Activated T-cell treated with anti-CD3 and anti-CD28 coated beads for 1 hour (primary cell): ENCODE measurements at regions not wholly inside any gene's neighbourhood (a gene's known extent, or its start where the extent isn't known, plus 50 kb on each side); places are given as distances from the start of the nearest gene placed in this dataset.

Source experiments
- DNase-seq: peaks from one replicate; pipeline ENCODE4 v3.0.0-alpha.2; 2020; ENCODE audit warnings: low read depth

DNA sequence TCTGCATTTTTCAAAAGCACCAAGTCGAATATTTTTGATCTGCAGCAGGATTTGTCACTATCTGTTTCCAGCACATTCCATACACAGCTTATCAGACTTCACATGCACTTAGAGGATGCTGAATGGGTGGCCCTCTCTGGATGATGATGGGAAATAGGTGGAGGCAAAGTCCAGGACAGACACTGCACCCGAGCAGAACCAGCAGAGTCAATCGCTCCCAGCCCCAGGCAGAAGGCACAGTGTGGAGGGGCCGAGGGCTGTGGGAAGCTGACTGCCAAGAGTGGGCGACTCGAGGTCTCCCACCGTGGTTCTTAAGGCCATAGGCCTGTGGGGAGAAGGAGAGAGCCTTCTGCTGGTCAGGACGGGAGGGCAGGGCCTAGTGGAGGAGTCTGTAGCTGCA lies 490.2 kb upstream of the MGMT start:
- DNase-seq, result no peak

DNA sequence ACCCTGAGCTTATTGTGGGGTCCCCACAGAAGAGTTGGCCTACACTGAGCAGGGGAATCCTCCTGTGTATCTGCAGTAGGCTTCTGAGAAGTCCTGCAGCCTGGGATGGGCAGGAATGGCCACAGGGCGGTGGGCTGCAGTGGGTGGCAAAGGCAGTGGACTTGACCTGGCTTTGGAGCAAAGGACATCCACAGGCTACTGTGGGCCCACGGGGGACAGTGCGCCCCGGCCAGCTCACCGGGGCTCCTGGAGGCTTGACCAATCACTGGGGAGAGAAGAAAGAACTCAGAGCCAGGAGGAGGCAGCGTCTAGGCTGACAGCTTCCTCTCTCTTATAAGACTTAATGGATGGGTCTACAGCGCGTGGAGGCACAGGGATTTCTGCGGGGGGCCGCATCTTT lies 488.8 kb upstream of the MGMT start:
- no peak for DNase-seq

DNA sequence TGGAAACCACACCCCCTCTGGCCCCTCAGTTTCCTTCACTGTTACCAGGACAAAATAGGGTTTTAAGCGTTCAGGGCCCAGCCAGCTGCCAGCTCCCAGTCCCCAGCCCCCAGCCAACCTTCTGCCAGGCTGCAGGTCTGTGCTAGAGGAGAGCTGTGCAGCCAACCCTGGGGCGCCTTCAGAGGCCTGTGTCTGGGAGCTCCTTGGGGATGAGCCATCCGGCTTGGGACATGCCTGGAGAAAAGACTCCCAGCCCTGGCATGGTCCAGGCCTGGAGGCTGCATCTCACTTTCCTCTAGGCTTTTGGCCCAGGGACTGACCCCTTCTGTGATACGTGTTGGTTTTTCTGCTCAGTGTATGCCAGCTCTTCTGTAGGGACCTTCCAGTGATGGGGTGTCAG lies 487.6 kb upstream of the MGMT start:
- DNase-seq, result no peak

DNA sequence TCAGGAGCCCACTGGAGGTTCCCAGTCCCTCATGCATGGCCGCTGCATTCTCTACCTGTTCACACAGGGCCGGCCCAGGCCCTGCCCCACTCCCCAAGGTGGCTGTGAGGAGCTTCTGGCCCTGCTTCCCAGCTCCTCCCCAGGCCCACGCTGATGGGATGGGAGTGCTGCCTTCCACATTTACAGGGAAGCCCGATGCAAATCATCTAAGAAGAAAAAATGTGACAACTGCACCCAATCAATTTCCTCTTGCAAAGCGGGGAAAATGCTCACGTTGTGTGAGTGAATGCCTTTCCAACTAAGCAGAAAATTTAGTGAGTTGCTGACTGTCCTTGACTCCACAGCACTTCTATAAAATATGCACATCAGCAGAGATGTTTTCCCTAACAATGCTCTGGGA lies 485.8 kb upstream of the MGMT start:
- DNase-seq, result no peak

DNA sequence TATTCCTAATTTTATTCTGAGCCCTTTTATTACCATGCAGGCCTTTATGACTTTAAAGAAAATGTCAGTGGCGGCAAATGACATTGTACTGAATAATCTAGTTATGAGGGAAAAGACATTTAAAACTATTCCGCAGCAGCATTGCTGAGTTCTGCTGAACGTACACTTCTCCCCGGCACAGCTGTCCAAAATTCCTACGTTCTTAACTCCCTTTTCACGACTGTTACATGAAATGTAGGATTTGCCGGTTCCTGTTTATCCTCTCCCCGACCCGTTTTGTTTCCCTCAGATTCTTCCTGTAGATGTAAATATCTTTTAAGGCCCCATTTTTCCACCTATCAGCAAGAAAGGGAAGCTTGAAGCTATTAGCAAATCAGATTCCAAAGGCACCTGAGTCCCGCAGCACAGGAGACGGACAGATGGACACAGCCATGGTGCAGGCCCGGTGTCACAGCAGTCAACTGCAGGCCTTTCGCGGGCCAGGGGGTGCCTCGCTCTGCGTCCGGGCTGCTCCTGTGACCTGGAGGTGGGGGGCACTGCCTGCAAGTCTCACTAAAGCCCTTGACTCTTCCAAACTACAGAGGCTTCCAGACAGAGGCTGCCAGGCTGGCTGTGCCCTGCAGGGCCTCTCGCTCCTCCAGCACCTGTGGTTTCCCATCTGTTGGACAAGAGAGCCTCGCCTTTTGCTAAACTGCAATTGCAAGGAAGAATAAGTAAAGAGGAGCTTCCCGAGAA lies 485.0 kb upstream of the MGMT start:
- DNase-seq, result no peak

DNA sequence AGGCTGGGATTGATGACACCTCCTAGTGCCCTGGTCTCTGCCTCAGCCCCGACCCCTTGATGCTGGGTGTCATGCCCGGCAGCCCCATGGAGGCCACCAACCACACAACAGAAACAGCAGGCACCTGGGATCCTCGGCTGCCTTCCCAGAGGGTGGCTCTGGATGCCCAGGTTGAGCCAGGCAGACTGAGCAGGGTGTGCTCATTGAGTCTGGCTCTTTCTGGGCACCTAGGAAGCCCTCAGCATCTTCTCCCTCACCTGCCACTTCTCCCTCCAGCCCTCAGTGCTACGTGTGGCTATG lies 484.5 kb upstream of the MGMT start:
- DNase-seq, result no peak

DNA sequence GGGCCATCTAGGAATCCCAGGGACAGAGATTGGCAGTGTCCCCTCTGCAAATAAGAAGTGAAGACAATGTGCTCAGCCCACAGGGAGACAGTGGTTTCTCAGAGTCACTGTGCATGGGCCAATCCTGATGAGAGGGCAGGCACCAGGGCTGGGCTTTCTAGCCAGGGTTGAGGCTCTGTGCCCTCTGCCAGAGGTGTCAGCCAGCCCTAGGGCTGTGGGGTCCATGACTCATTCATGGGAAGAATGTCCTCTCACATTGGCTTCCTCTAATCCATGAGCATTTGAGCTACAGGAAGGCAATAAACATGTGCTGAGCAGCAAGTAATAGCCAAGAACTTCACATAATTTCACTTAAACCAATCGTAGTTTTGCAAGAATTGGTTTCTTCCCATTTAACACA lies 482.0 kb upstream of the MGMT start:
- DNase-seq, result no peak

DNA sequence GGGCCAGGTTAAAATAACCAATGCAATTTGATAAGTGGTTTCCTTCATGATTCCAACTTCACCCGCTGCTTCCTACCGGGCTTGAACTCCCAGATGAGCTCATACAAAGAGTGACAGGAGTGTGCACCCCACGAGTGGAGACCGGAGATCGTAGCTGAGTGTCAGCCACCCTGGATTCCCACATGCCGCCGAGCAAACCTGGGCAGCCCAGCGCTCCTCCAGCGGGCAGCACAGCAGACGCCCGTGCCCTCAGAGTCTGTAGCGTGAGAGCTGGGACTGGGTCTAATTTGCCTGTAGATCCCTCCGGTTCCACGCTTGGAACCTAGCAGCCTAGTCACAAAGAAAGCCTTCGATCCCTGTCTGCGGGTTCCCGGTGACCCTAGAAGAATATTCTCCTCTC lies 476.1 kb upstream of the MGMT start:
- DNase-seq, result no peak

DNA sequence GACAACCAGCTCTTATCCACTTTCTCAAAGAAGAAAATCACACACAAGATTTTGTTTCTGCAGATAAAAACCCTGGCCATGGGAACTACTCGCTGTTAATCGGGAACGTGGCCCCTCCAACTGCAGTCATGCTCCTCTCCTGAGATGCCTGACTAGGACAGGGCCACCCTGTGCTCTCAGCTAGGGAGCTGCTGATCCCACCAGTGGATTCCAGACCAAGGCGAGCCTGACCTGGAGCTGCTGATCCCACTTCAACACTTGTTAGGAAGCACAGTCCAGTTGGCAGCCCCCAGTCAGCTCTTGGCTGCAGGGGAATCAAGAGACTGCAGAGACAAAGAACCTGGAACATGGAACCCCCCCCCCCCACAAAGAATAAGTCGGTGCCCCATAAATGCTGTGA lies 474.3 kb upstream of the MGMT start:
- no peak for DNase-seq

DNA sequence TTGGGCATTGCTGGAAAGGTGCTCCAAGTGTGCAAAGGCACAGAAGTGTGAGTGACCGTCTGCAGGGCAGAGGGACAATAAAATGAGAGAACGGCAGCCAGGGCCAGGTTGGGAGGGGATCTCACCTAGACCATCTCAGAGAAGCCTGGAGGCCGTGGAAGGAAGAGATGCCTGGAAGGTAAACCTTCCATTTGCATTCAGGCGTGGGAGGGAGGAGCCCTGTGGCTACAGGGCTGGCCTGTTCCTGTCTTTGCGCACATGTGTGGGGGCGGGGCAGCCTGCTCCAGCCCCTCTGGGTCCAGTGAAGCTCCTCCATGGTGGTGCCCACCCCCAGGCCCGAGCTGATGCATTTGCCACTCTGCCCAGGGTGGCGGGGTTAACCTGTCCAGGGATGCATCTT lies 473.6 kb upstream of the MGMT start:
- DNase-seq, result no peak

DNA sequence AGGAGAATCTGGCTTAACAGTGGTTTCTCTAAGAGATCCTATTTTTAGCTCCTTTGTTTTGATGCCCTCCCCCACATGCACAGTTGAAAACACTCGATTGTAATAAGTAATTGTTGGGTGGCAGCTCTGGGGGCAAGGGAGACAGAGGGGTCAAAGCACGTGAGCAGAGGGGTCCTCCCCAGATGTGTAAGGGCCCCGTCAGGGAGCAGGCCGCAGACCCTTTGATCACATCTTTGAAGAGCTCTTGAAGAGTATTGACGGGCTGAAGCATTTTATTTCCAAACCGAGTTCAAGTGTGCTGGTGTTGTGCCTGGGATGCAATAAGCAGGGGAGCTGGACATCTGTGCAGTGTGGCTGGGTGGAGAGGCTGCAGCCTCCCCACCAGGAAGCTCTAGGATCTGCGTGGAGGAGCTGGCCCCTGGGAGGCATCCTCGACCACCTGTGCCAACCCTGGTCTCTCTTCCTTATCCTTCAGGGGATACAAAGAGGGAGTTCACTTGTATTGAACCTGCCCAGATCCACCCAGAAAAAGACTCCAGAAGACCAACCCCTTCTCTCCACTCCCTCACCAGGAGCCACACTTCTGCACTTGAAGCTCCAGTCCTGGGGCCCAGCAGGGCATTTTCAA lies 473.0 kb upstream of the MGMT start:
- DNase-seq, result no peak

DNA sequence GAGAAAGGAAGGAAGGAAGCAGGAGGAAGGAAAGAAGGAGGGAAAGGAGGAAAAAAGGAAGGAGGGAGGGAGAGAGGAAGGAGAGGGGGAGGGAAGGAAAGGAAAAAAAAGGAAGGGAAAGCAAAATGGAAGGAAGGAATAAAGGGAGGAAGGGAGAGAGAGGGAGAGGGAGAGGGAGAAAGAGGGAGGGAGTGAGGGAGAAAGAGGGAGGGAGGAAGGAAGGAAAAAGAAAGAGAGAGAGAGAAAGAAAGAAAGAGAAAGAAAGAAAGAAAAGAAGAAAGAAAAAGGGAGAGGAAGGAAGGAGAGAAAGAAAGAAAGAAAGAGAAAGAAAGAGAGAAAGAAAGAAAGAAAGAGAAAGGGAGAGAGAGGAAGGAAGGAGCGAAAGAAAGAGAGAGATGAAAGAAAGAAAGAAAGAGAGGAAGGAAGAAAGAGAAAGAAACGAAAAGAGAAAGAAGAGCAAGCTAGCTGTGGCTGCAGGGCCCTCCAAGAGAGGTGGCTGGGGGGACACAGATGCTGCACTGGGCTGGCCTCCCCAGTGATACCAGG lies 472.4 kb upstream of the MGMT start:
- no peak for DNase-seq

DNA sequence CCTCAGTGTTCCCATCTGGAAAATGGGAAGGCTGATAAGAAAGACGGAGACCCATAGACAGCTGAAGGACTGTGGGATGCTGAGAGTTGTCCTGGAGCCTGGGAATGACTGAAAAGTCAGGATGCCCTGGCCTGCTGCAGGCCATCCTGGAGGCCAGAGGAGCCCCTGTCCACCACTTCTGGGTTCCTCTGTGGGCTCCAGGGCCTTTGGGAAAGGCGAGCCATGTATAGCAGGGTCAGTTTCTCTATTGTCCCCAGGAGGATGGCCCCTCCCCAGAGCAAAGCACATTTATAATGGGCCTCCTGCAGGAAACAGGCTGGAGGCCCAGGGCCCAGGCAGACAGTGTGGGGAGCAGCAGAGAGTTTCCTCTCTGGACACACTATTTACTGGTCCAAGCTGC lies 471.4 kb upstream of the MGMT start:
- DNase-seq, result no peak

DNA sequence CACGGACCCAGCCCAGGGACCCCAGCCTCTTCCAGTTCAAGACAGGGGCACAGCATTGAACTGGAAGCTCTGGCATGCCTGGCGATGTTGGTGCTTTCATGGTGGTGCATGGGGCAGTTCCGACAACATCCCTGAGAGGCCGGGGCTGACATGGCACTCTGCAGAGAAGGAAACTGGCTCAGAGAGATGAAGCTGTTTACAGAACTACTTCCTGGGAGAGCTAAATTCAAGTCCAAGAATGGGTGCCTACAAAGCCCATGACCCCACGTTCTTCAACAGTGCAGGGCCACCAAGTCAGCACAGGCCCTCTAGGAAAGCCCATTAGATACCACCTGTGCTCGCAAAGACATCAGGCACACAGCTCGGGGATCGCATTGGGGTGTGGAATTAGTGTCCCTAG lies 470.9 kb upstream of the MGMT start:
- no peak for DNase-seq

DNA sequence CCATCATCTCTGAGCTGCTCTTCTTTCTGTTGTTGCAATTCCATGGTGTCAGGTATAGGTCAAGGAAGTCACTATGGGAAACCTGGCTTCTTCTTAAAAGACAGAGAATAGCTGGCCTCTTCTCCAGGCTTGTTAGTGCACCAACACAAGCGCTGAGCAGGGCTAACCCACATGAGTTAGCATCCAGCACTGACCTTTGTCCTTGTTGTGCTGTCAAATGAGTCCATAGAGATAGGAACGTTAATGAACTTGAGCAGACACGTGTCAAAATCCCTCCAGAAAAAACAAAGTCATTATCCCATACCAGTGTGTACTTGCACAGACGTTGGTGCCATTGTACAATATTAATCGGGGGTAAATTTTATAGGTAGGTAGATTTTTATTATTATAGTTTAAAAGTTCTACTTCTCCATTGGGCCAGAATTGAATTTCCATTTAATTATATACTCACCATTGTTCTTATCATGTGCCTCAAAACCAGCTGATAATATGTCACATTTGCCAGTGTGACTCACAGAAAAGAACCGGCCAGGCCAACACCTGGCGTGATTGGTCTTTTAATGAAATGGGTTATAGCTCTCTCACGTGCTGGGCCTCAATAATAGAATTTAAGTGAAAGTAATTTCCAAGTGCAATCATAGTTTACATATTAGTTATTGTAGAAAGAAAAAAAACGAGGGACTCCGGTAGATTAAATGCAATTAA lies 468.8 kb upstream of the MGMT start:
- DNase-seq, result no peak

DNA sequence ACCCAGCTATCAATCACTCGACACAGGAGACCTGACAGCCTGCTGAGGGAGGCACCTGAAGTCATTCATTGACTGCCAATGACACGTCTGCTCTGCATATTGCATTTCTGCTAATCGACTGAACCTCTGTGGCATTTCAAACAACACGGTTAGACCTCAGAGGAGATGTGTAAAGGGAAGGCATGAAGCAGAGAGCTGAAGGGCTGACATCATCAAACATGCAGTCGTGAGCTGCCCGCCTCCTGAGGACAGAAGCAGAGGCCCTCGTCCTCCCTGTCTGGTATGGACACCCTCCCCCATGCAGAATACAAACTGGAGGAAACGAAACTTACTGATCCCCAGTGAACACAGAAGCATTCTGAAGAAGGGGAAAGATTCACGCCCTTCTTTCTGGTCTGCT lies 462.6 kb upstream of the MGMT start:
- no peak for DNase-seq

DNA sequence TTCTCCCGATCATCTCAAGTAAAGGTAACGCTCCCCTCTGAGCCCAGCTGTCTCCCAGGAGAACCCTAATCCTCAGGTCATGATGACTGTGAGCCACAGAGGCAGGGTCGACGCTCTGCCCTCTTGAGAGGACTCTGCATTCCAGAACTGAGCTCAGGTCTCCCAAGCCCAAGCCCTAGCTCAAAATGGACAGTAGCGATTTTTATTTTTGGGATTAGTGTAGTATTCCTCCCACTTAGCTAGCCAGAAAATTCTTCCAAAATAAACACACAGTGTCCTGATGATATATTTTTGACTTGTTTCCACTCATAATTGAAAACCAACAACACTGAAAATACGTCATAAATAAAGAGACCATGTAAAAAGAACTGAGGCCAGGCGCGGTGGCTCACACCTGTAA lies 462.0 kb upstream of the MGMT start:
- no peak for DNase-seq

DNA sequence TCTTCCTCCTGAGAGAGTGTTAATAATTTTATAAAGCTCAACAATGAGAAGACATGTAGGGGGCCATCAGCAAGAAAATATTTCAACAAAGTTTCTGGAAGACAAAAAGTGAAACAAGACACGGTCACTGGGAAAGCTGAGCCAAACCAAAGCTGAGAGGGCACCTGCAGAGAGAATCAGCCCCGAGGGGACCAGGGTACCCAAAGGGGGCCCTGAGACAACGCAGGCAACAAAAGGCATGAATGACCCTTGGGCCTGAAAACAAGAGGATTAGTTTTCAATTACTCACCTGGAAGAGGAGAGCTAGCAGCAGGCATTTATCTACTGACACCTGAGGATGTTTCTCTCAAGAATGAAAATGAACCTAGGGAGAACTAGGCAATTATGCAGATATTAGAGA lies 461.2 kb upstream of the MGMT start:
- DNase-seq, result no peak

DNA sequence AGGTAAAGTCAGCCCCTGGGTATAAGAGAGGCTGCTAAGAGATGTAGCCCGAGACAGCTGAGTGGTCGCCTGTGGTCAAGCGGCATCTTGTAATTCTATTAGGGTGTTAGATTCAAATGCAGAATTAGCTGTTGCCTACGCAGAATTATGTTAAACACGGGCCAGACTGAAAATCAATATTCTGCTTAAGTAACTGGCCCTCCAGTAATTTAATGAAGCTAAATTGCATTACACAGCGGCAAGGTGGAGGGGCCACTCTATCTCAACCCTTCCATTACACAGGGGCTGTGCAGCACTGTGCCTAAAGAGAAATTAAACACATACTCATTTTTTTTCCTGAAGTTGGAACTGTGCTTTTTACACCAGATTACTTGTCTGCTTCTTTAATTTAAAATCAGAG lies 448.5 kb upstream of the MGMT start:
- DNase-seq, result no peak

DNA sequence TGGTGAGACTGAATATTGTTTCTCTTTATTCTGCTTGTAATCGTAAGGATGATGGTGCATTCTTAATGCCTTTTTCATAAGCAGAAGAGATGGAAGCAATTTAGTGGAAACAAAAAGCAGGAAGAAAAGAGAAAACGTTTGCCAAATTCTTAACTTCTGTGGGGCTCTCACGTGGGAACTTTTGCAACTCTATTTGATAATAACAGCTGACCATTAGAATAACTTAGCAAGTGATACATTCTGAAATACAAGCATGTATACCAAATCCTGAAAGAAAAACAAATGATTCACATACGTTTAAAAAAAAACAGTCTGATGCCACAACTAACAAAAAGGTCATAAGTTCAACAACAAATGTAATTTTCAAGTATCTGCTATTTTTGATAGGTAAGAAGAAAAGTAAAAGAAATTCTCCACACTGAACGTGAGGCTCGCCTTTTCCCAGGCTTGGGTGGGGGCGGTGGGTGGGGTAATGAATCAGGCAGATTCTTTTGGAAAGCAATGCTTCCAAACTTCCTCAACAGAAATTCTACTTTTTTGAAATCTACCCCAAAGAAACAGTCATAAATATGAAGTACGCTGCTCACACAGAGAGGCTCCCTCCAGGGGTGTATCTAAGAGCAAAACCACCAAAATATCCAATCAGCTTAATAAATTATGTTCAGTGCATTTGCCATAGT lies 446.2 kb upstream of the MGMT start:
- DNase-seq, result no peak

DNA sequence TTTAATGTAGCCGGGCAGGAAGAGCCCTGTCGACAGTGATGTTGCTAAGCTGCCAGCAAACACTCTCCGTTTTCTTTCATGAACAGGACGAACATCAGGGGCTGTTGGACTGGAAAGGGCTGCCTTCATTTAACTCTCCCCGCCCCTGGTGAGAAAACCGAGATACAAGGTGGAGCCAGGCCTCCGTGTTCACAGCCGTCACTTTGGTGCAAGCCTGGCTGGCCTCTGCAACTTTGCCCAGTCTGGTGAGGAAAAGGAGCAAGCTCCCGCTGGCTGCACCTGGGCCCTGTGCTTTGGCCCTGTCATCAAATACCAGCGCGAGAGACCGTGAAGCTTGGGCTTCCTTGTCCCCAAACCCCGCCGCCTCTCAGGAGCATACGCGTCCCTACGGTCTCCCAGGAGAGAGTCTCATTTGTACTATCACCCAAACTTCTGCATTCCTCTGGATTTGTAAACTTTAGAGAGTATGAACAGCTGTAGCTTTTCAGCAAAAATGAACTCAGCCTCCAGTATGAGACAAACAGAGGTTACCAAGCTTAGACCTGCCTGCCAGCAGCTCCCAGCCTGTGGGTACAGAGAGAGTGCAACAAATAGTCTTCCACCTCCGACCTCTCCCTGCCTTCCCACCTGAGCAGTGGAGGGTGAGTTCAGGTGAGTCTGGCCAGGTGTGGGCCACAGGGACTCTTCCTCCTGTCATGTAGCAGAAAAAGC lies 445.3 kb upstream of the MGMT start:
- no peak for DNase-seq

DNA sequence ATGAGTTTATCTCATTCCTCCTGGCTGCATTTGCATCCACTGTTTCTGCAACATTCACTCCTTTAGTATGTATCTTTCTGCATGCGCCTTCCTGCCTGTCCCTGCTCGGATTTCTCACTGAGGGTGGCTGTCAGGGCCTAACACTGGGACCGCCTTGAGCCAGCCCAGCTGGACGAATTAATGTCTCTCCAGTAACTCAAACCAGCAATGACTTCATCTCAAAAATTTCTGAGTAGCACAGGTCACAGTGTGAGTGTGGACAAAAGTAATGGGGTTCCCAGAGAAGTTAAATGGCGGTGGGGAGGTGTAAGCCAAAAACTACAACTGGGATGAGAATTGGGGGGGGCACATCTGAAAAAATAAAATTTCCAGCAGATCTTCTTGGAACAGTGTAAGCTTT lies 444.0 kb upstream of the MGMT start:
- DNase-seq, result no peak
